ENCODE measurements at regions not wholly inside any gene's neighbourhood (a gene's known extent, or its start where the extent isn't known, plus 50 kb on each side); places are given as distances from the start of the nearest gene placed in this dataset.

DNA sequence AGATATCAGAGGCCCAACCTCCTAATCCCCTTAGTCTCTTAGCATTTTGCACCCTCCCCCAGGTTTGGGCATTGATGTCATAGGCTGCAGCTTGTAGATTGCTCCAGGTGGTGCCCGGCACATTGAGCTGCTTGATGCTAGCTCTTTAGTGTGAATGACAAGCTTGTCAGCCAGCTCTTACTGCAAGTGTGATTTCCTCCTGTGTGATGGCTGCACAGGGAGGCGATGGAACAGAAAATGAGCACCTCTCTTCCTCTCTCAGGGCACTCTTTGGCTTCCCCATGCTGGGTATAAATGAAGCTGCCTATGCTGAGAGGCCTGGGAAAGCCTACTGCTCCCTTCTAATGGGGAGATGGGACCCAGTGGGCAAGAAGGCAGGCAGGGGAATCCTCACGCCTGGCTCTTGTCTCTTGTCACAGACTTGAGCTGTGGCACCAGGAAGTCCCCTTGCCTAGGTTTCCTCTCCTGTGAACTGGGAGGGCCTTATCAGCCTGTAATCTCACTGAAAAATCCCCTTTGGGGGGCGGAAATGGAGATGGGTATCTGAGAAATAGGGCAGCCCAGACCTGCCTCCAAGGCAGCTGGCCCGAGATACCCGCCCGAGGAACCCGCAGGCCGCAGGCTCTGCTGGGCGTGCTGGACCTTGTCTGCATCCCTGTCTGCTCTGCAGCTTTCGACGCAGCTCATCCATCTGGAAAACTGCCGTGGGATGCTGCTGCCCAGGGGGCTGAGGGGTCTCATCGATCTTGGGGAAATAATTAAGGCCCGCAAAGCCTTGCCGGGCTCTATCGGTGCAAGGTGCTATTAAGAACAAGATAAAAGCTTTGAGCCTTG, 163.5 kb upstream of the CXCR4 start:
- TF ChIP-seq, protein P1, sequence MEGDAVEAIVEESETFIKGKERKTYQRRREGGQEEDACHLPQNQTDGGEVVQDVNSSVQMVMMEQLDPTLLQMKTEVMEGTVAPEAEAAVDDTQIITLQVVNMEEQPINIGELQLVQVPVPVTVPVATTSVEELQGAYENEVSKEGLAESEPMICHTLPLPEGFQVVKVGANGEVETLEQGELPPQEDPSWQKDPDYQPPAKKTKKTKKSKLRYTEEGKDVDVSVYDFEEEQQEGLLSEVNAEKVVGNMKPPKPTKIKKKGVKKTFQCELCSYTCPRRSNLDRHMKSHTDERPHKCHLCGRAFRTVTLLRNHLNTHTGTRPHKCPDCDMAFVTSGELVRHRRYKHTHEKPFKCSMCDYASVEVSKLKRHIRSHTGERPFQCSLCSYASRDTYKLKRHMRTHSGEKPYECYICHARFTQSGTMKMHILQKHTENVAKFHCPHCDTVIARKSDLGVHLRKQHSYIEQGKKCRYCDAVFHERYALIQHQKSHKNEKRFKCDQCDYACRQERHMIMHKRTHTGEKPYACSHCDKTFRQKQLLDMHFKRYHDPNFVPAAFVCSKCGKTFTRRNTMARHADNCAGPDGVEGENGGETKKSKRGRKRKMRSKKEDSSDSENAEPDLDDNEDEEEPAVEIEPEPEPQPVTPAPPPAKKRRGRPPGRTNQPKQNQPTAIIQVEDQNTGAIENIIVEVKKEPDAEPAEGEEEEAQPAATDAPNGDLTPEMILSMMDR (IDR thresholded peaks at IDR 0.05), result no peak
- TF ChIP-seq POLR2A (IDR thresholded peaks at IDR 0.05), result no peak

Measured in right lobe of liver (tissue), 4 donors.